AG10803 (cell line): ENCODE measurements at regions not wholly inside any gene's neighbourhood (a gene's known extent, or its start where the extent isn't known, plus 50 kb on each side); places are given as distances from the start of the nearest gene placed in this dataset.

Experiments used
- DNase-seq: peaks from one replicate; pipeline ENCODE4 v3.0.0; 2010; ENCODE audit warnings: low read depth
- H3K4me3 ChIP-seq: 2 replicates; pipeline ENCODE4 v1.5.1; 2011; ENCODE audit warnings: mild to moderate bottlenecking, low read length, control low read depth
- TF ChIP-seq, protein P1 (sequence below): conservative IDR thresholded peaks from 2 replicates; pipeline ENCODE4 v1.5.1; 2011; ENCODE audit warnings: mild to moderate bottlenecking, low read length, control low read depth, inconsistent platforms

- DNase-seq: no peak
- H3K4me3 ChIP-seq: no peak overlapping the region
- TF ChIP-seq, protein P1, sequence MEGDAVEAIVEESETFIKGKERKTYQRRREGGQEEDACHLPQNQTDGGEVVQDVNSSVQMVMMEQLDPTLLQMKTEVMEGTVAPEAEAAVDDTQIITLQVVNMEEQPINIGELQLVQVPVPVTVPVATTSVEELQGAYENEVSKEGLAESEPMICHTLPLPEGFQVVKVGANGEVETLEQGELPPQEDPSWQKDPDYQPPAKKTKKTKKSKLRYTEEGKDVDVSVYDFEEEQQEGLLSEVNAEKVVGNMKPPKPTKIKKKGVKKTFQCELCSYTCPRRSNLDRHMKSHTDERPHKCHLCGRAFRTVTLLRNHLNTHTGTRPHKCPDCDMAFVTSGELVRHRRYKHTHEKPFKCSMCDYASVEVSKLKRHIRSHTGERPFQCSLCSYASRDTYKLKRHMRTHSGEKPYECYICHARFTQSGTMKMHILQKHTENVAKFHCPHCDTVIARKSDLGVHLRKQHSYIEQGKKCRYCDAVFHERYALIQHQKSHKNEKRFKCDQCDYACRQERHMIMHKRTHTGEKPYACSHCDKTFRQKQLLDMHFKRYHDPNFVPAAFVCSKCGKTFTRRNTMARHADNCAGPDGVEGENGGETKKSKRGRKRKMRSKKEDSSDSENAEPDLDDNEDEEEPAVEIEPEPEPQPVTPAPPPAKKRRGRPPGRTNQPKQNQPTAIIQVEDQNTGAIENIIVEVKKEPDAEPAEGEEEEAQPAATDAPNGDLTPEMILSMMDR: no peak
Observed at GRCh38 chr5:116671211-116671736, 96.7 kb upstream of the SEMA6A start.

- no peak overlapping the region for H3K4me3 ChIP-seq
- TF ChIP-seq, protein P1: no peak
- DNase-seq: no peak
Observed at GRCh38 chr5:116669261-116670031, 94.8 kb upstream of the SEMA6A start.

DNA sequence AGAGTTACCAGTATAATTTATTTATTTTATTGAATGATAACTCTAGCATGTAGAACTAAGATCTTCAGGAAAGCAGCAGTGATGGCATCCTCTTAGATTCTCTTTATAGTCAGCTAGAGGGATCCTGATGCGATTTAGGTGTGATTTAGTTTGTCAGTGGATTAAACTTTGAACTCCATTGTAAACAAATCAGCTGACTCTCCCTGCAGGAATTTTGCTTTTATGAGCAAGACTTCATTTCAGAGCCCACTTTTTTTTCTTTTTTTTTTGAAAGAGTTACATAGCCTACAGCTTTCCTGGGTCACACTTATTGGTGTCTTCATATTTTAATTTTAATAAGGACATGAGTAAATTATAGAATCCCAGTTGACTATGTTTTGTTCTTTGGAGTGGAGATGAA is 93.8 kb upstream of the SEMA6A start:
- TF ChIP-seq, protein P1: no peak

DNA sequence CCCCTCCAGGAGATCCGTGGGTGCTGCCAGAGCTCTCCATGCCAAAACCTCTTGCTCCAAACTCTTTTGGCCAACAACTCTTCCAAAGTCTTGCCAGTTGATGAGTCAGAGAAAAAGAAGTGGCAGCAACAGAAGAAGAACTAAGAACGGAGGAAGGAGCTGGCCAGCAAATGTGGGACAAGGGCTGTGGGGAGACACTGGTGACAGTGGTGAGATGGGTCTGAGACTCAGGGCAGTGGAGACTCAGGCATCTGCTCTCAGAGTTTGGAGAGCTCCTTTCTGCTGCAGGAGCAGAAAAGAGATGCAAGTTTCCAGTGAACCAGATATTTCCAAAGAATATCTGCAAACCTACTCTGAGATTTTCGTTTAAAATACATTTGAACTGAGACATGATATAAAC is 92.3 kb upstream of the SEMA6A start:
- no peak for DNase-seq
- H3K4me3 ChIP-seq: no peak overlapping the region
- TF ChIP-seq, protein P1: no peak

More for the DNA sequence above, 93.8 kb upstream of the SEMA6A start:
- no peak overlapping the region for H3K4me3 ChIP-seq
- DNase-seq: no peak

GRCh38 chr5:116664988-116665387 is 90.4 kb upstream of the SEMA6A start:
- H3K4me3 ChIP-seq: no peak overlapping the region
- no peak for DNase-seq
- TF ChIP-seq, protein P1: no peak

- H3K4me3 ChIP-seq: no peak overlapping the region
- TF ChIP-seq, protein P1: no peak
- DNase-seq: no peak
Observed at GRCh38 chr5:116663081-116663480, 88.5 kb upstream of the SEMA6A start.

DNA sequence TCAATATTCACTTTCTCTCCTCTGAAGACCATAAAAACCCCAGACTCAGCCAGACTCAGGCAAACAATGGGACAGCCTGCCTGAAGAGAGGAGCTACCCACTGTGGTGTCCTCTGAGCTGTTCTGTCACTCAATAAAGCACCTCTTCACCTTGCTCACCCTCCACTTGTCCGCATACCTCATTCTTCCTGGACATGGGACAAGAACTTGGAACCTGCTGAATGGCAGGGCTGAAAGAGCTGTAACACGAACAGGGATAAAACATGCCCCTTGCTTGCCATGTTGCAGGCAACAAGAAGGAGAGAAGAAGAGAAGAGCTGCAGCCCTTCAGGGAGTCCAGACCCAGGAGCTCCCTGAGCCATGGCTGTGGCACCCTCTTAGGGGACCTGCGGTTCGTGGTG is 86.8 kb upstream of the SEMA6A start:
- no peak overlapping the region for H3K4me3 ChIP-seq
- no peak for DNase-seq
- TF ChIP-seq, protein P1: no peak
